ENCODE measurements at regions not wholly inside any gene's neighbourhood (a gene's known extent, or its start where the extent isn't known, plus 50 kb on each side); places are given as distances from the start of the nearest gene placed in this dataset.
A peak's percentile ranks its signal among the peaks of the same experiment; 100 is the strongest.

GRCh38 chr6:33931799-33932198, 128.0 kb upstream of the MLN start:
- no peak for DNase-seq (ENCODE audit: low read depth)
- TF ChIP-seq CTCF (conservative IDR thresholded peaks at IDR 0.05; ENCODE audit: low read depth, low read length) = no peak
- no peak overlapping the region for H3K4me3 ChIP-seq (ENCODE audit: low read depth, low read length)

GRCh38 chr6:33929575-33930288, 125.9 kb upstream of the MLN start:
- no peak overlapping the region for H3K4me3 ChIP-seq (ENCODE audit: low read depth, low read length)
- no peak for TF ChIP-seq CTCF (conservative IDR thresholded peaks at IDR 0.05; ENCODE audit: low read depth, low read length)
- no peak for DNase-seq (ENCODE audit: low read depth)

GRCh38 chr6:33927616-33928015, 123.8 kb upstream of the MLN start:
- H3K4me3 ChIP-seq (ENCODE audit: low read depth, low read length) = no peak overlapping the region
- no peak for TF ChIP-seq CTCF (conservative IDR thresholded peaks at IDR 0.05; ENCODE audit: low read depth, low read length)
- DNase-seq (ENCODE audit: low read depth) = peak; percentile 1

GRCh38 chr6:33927112-33927511, 123.3 kb upstream of the MLN start:
- TF ChIP-seq CTCF (conservative IDR thresholded peaks at IDR 0.05; ENCODE audit: low read depth, low read length) = no peak
- H3K4me3 ChIP-seq (ENCODE audit: low read depth, low read length) = no peak overlapping the region
- DNase-seq (ENCODE audit: low read depth) = no peak

- TF ChIP-seq CTCF (conservative IDR thresholded peaks at IDR 0.05; ENCODE audit: low read depth, low read length) = no peak
- DNase-seq (ENCODE audit: low read depth) = no peak
- H3K4me3 ChIP-seq (ENCODE audit: low read depth, low read length) = no peak overlapping the region
Measured at GRCh38 chr6:33926451-33926850, 122.6 kb upstream of the MLN start.

- no peak overlapping the region for H3K4me3 ChIP-seq (ENCODE audit: low read depth, low read length)
- TF ChIP-seq CTCF (conservative IDR thresholded peaks at IDR 0.05; ENCODE audit: low read depth, low read length) = no peak
- no peak for DNase-seq (ENCODE audit: low read depth)
Measured at GRCh38 chr6:33925936-33926335, 122.1 kb upstream of the MLN start.

- H3K4me3 ChIP-seq (ENCODE audit: low read depth, low read length) = no peak overlapping the region
- no peak for TF ChIP-seq CTCF (conservative IDR thresholded peaks at IDR 0.05; ENCODE audit: low read depth, low read length)
- no peak for DNase-seq (ENCODE audit: low read depth)
Measured at GRCh38 chr6:33925210-33925609, 121.4 kb upstream of the MLN start.

Data from epithelial cell of proximal tubule (primary cell).